ENCODE measurements at regions not wholly inside any gene's neighbourhood (a gene's known extent, or its start where the extent isn't known, plus 50 kb on each side); places are given as distances from the start of the nearest gene placed in this dataset.

DNA sequence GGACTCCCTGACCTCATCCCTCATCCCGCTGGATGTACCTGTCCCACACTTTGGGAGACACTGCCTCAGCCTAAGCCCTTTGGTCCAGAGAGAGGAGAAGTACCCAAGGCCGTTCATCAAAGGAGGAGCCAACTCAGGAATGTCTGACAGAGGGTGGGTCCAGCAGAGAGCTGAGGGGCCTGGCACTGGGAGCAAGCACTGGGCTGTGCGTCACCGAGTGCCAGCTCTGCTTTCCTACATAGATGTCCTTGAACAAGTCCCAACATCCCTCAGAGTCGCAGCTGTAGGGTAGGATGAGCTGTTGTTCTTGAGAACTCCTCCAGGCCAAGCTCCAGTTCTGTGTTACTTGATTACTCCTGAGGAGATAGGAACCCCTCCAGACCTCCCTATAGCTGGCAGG, 68.8 kb upstream of the ACOT11 start:
- TF ChIP-seq POLR2A (IDR thresholded peaks at IDR 0.05) = no peak
- TF ChIP-seq, protein P1, sequence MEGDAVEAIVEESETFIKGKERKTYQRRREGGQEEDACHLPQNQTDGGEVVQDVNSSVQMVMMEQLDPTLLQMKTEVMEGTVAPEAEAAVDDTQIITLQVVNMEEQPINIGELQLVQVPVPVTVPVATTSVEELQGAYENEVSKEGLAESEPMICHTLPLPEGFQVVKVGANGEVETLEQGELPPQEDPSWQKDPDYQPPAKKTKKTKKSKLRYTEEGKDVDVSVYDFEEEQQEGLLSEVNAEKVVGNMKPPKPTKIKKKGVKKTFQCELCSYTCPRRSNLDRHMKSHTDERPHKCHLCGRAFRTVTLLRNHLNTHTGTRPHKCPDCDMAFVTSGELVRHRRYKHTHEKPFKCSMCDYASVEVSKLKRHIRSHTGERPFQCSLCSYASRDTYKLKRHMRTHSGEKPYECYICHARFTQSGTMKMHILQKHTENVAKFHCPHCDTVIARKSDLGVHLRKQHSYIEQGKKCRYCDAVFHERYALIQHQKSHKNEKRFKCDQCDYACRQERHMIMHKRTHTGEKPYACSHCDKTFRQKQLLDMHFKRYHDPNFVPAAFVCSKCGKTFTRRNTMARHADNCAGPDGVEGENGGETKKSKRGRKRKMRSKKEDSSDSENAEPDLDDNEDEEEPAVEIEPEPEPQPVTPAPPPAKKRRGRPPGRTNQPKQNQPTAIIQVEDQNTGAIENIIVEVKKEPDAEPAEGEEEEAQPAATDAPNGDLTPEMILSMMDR (IDR thresholded peaks at IDR 0.05) = no peak
- no peak for TF ChIP-seq EP300 (IDR thresholded peaks at IDR 0.05)

All from stomach (tissue), 4 donors.